ENCODE measurements at regions not wholly inside any gene's neighbourhood (a gene's known extent, or its start where the extent isn't known, plus 50 kb on each side); places are given as distances from the start of the nearest gene placed in this dataset.

DNA sequence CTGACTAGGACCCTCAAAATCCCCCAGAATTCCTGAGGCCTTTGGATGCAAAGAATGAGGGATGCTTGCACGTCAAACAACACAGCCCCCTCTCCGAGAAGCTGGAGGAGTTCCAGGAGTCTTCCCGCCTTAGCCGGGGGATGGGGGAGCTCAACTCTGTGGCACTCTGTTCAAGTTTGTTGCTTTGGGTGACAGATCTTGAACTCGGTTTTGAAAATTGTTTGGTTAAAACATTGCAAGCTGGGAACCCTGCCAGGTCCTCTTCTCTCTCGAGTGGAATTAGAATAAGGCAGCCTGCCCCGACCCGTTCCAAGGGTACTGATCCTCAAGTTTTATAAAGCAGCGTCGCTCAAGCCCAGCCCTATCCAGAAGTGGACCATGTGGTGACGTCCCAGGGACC lies 244.1 kb downstream of the LOXHD1 start:
- TF ChIP-seq, protein P1, sequence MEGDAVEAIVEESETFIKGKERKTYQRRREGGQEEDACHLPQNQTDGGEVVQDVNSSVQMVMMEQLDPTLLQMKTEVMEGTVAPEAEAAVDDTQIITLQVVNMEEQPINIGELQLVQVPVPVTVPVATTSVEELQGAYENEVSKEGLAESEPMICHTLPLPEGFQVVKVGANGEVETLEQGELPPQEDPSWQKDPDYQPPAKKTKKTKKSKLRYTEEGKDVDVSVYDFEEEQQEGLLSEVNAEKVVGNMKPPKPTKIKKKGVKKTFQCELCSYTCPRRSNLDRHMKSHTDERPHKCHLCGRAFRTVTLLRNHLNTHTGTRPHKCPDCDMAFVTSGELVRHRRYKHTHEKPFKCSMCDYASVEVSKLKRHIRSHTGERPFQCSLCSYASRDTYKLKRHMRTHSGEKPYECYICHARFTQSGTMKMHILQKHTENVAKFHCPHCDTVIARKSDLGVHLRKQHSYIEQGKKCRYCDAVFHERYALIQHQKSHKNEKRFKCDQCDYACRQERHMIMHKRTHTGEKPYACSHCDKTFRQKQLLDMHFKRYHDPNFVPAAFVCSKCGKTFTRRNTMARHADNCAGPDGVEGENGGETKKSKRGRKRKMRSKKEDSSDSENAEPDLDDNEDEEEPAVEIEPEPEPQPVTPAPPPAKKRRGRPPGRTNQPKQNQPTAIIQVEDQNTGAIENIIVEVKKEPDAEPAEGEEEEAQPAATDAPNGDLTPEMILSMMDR (IDR thresholded peaks at IDR 0.05 in 8 of 11, conservative IDR thresholded peaks at IDR 0.05 in 3 of 11) = no peak
- TF ChIP-seq POLR2A (IDR thresholded peaks at IDR 0.05) = no peak

Data from spleen (tissue), 7 donors.